H9 (cell line): ENCODE measurements at regions not wholly inside any gene's neighbourhood (a gene's known extent, or its start where the extent isn't known, plus 50 kb on each side); places are given as distances from the start of the nearest gene placed in this dataset.
A peak's percentile ranks its signal among the peaks of the same experiment; 100 is the strongest.

Experiments
- DNase-seq: peaks from one replicate; pipeline ENCODE4 v3.0.0-alpha.2; 2017
- H2AFZ ChIP-seq: one replicate; pipeline ENCODE4 v1.6.1; 2013; ENCODE audit warnings: mild to moderate bottlenecking, low read length, control low read depth, moderate library complexity
- H2AK5ac ChIP-seq: 2 replicates; pipeline ENCODE4 v1.6.1; 2013; ENCODE audit warnings: low read length, control low read depth, mixed read lengths; ENCODE audit not compliant: insufficient read length
- H2BK120ac ChIP-seq: one replicate; pipeline ENCODE4 v1.6.1; 2013; ENCODE audit warnings: low read depth, mild to moderate bottlenecking, low read length, control low read depth, inconsistent platforms; ENCODE audit not compliant: poor library complexity, severe bottlenecking
- H2BK12ac ChIP-seq: 2 replicates; pipeline ENCODE4 v1.6.1; 2013; ENCODE audit warnings: low read length, control low read depth, mixed read lengths, low read depth; ENCODE audit not compliant: insufficient read length
- H2BK15ac ChIP-seq: 2 replicates; pipeline ENCODE4 v1.6.1; 2013; ENCODE audit warnings: low read depth, low read length, control low read depth
- H2BK20ac ChIP-seq: one replicate; pipeline ENCODE4 v1.6.1; 2013; ENCODE audit warnings: low read depth, mild to moderate bottlenecking, low read length, control low read depth, inconsistent platforms; ENCODE audit not compliant: poor library complexity, severe bottlenecking
- H2BK5ac ChIP-seq: 2 replicates; pipeline ENCODE4 v1.6.1; 2013; ENCODE audit warnings: low read length, control low read depth, mixed read lengths; ENCODE audit not compliant: insufficient read length
- H3K14ac ChIP-seq: 2 replicates; pipeline ENCODE4 v1.6.1; 2013; ENCODE audit warnings: low read length, control low read depth; ENCODE audit not compliant: insufficient read depth
- H3K18ac ChIP-seq: 2 replicates; pipeline ENCODE4 v1.6.1; 2013; ENCODE audit warnings: low read depth, mild to moderate bottlenecking, mixed read lengths, low read length, control low read depth; ENCODE audit not compliant: insufficient read length
- H3K23ac ChIP-seq: 2 replicates; pipeline ENCODE4 v1.6.1; 2013; ENCODE audit warnings: low read length, control low read depth, mixed read lengths, low read depth; ENCODE audit not compliant: insufficient read length
- H3K23me2 ChIP-seq: 2 replicates; pipeline ENCODE4 v1.6.1; 2013; ENCODE audit warnings: low read depth, mild to moderate bottlenecking, mixed read lengths, low read length, control low read depth; ENCODE audit not compliant: insufficient read length, poor library complexity, severe bottlenecking
- H3K27ac ChIP-seq: 2 replicates; pipeline ENCODE4 v1.5.1; 2013; ENCODE audit warnings: low read length, control low read depth, mixed read lengths, low read depth; ENCODE audit not compliant: insufficient read length
- H3K27me3 ChIP-seq: 2 replicates; pipeline ENCODE4 v1.6.1; 2013; ENCODE audit warnings: low read length, control low read depth, inconsistent platforms; ENCODE audit not compliant: insufficient read depth
- H3K4ac ChIP-seq: 2 replicates; pipeline ENCODE4 v1.6.1; 2013; ENCODE audit warnings: low read depth, mild to moderate bottlenecking, control low read depth, inconsistent platforms, low read length, moderate library complexity
- H3K4me1 ChIP-seq: 2 replicates; pipeline ENCODE4 v1.6.1; 2013; ENCODE audit warnings: low read length, control low read depth, inconsistent platforms; ENCODE audit not compliant: insufficient read depth
- H3K4me2 ChIP-seq: 2 replicates; pipeline ENCODE4 v1.6.1; 2013; ENCODE audit warnings: low read length, control low read depth, mixed read lengths; ENCODE audit not compliant: insufficient read length, insufficient read depth
- H3K56ac ChIP-seq: 2 replicates; pipeline ENCODE4 v1.6.1; 2013; ENCODE audit warnings: low read depth, mild to moderate bottlenecking, mixed read lengths, low read length, control low read depth; ENCODE audit not compliant: insufficient read length
- H3K79me1 ChIP-seq: 2 replicates; pipeline ENCODE4 v1.6.1; 2013; ENCODE audit warnings: low read depth, mild to moderate bottlenecking, moderate library complexity, low read length, control low read depth, inconsistent platforms; ENCODE audit not compliant: insufficient read depth, poor library complexity, severe bottlenecking
- H3K79me2 ChIP-seq: 2 replicates; pipeline ENCODE4 v1.6.1; 2013; ENCODE audit warnings: low read length, control low read depth, inconsistent platforms; ENCODE audit not compliant: insufficient read depth
- H3K9ac ChIP-seq: 2 replicates; pipeline ENCODE4 v1.6.1; 2013; ENCODE audit warnings: low read length, control low read depth, mixed read lengths; ENCODE audit not compliant: insufficient read length; ENCODE audit errors: extremely low read depth
- H3K9me3 ChIP-seq: one replicate; pipeline ENCODE4 v1.6.1; 2013; ENCODE audit warnings: low read depth, low read length, inconsistent platforms; ENCODE audit not compliant: control insufficient read depth
- H3T11ph ChIP-seq: one replicate; pipeline ENCODE4 v1.6.1; 2013; ENCODE audit warnings: mild to moderate bottlenecking, low read length, control low read depth, inconsistent platforms
- H4K20me1 ChIP-seq: one replicate; pipeline ENCODE4 v1.6.1; 2013; ENCODE audit not compliant: control insufficient read depth, insufficient read length, insufficient read depth
- H4K5ac ChIP-seq: 2 replicates; pipeline ENCODE4 v1.6.1; 2013; ENCODE audit warnings: low read depth, mild to moderate bottlenecking, mixed read lengths, low read length, control low read depth; ENCODE audit not compliant: insufficient read length
- H4K8ac ChIP-seq: replicated peaks from 2 replicates; pipeline ENCODE4 v1.6.1; 2013; ENCODE audit warnings: low read length, control low read depth, mixed read lengths, low read depth; ENCODE audit not compliant: insufficient read length
- H4K91ac ChIP-seq: 2 replicates; pipeline ENCODE4 v1.6.1; 2013; ENCODE audit warnings: low read depth, mild to moderate bottlenecking, moderate library complexity, mixed read lengths, low read length, control low read depth; ENCODE audit not compliant: insufficient read length
- H3K27ac Mint-ChIP-seq, 3 experiments: 2 replicates in 2 of 3; 3 replicates in 1 of 3; pipeline ENCODE4 v1.8.0; 2020 to 2021; ENCODE audit warnings: mixed read lengths in 3 of 3, mild to moderate bottlenecking in 1 of 3, moderate library complexity in 1 of 3
- H3K27me3 Mint-ChIP-seq: 2 replicates; pipeline ENCODE4 v1.8.0; 2021; ENCODE audit warnings: low read depth, mild to moderate bottlenecking, moderate library complexity, mixed read lengths
- H3K36me3 Mint-ChIP-seq, 3 experiments: 2 replicates in 2 of 3; 3 replicates in 1 of 3; pipeline ENCODE4 v1.8.0; 2020 to 2021; ENCODE audit warnings: low read depth in 3 of 3, mixed read lengths in 3 of 3; ENCODE audit not compliant: insufficient read depth in 1 of 3
- H3K4me1 Mint-ChIP-seq, 2 experiments: 2 replicates each; pipeline ENCODE4 v1.8.0; 2020; ENCODE audit warnings: mixed read lengths in 2 of 2
- H3K4me3 Mint-ChIP-seq, 2 experiments: 2 replicates in 1 of 2; 3 replicates in 1 of 2; pipeline ENCODE4 v1.8.0; 2020 to 2021; ENCODE audit warnings: mild to moderate bottlenecking in 2 of 2, mixed read lengths in 2 of 2, moderate library complexity in 1 of 2
- H3K9me3 Mint-ChIP-seq, 2 experiments: 2 replicates in 1 of 2; 3 replicates in 1 of 2; pipeline ENCODE4 v1.8.0; 2020; ENCODE audit warnings: mild to moderate bottlenecking in 2 of 2, mixed read lengths in 2 of 2, moderate library complexity in 1 of 2
- WGBS: extraction: QIAGEN DNeasy Blood & Tissue Kit; methylation state at CpG from one replicate; pipeline ENCODE4 v1.1.7; 2013; ENCODE audit warnings: missing lambda C conversion rate, low lambda C conversion rate, mixed read lengths; ENCODE audit not compliant: insufficient read length; ENCODE audit errors: extremely low coverage; 5-methylcytosine and 5-hydroxymethylcytosine counted together
- TF ChIP-seq, protein P1 (sequence below): fragments of 200-600 bp; sonication (generic); conservative IDR thresholded peaks from 3 replicates; pipeline ENCODE4 v1.8.0; 2021; ENCODE audit warnings: antibody characterized with exemption, mild to moderate bottlenecking

DNA sequence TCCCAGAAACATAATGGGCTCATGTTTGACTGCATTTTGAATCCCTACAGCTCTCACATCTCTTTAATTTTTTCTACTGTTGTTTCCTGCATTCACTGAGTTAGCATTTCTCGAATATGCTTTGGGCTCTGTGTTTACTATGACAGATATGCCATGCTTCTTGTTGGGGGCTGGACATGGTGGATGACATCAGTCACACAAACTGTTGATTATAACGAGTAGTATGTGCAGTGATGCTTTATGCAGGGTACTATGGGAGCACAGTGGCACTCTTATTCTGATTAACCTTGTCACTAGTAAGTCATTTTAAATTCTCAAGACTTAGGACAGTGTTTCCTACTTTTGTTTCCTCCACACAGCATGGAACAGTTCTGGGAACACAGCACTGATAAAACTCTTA, 295.4 kb upstream of the ZNF608 start:
- Mint-ChIP-seq H3K4me1 (peaks cover 32 to 49% of the 10 kb centered on the region in 2 experiments), H3K36me3 (peaks cover 0 to 1% (median 0%) of the 10 kb centered on the region in 3 experiments; a peak in 1 of 7 replicates)
- H3K27me3 ChIP-seq: no peaks in the 10 kb centered on the region

More for the DNA sequence above, 295.4 kb upstream of the ZNF608 start:
- Histone ChIP-seq H3K14ac (no peak overlapping the region), H3K23me2 (no peaks in the 10 kb centered on the region), H2BK20ac (no peak overlapping the region), H4K91ac (no peak overlapping the region), H3K9ac (no peak overlapping the region), H3T11ph (no peak overlapping the region), H2BK12ac (no peak overlapping the region), H3K79me2 (no peaks in the 10 kb centered on the region), H3K18ac (no peak overlapping the region), H2BK5ac (no peak overlapping the region), H4K5ac (no peak overlapping the region), H3K4me1 (peaks cover 10% of the 10 kb centered on the region; the same call in 1 of the 2 replicates), H3K23ac (no peak overlapping the region), H2AK5ac (no peak overlapping the region), H4K20me1 (no peaks in the 10 kb centered on the region), H3K56ac (no peak overlapping the region), H4K8ac (no peak overlapping the region), H3K27ac (no peak overlapping the region), H3K79me1 (no peaks in the 10 kb centered on the region), H2AFZ (no peak overlapping the region), H3K4ac (no peak overlapping the region), H2BK15ac (no peak overlapping the region), H2BK120ac (no peak overlapping the region), H3K9me3 (no peaks in the 10 kb centered on the region), H3K4me2 (no peak overlapping the region)
- TF ChIP-seq, protein P1, sequence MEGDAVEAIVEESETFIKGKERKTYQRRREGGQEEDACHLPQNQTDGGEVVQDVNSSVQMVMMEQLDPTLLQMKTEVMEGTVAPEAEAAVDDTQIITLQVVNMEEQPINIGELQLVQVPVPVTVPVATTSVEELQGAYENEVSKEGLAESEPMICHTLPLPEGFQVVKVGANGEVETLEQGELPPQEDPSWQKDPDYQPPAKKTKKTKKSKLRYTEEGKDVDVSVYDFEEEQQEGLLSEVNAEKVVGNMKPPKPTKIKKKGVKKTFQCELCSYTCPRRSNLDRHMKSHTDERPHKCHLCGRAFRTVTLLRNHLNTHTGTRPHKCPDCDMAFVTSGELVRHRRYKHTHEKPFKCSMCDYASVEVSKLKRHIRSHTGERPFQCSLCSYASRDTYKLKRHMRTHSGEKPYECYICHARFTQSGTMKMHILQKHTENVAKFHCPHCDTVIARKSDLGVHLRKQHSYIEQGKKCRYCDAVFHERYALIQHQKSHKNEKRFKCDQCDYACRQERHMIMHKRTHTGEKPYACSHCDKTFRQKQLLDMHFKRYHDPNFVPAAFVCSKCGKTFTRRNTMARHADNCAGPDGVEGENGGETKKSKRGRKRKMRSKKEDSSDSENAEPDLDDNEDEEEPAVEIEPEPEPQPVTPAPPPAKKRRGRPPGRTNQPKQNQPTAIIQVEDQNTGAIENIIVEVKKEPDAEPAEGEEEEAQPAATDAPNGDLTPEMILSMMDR: no peak
- no peak for DNase-seq
- Mint-ChIP-seq H3K4me3 (no peak overlapping the region), H3K27me3 (no peaks in the 10 kb centered on the region), H3K27ac (peak overlapping the region; percentile 37 to 73 (median 58); a peak in 6 of 7 replicates), H3K9me3 (no peaks in the 10 kb centered on the region)
- WGBS: no CpG with 5 or more reads among the region's 2 CpGs
